ENCODE measurements at regions not wholly inside any gene's neighbourhood (a gene's known extent, or its start where the extent isn't known, plus 50 kb on each side); places are given as distances from the start of the nearest gene placed in this dataset.

DNA sequence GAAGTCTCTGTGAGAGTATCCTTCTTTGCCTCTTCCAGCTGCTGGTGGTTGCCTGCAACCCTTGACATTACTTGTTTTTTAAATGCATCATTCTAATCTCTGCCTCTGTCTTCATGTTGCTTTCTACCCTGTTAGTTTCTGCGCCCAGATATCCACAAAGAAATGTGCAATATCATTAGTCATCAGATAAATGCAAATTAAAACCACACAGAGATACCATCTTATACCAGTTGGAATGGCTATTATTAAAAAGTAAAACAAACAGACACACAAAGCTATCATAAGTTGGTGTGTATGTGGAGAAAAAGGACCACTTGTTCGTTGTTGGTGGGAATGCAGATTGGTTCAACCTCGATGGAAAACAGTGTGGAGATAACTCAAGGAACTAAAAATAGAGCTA, 517.4 kb downstream of the FAT4 start:
- TF ChIP-seq CTCF (IDR thresholded peaks at IDR 0.05): no peak
- TF ChIP-seq ZFX (IDR thresholded peaks at IDR 0.05; ENCODE audit: borderline replicate concordance): no peak

All from 22Rv1 (cell line).